Neural cell (in vitro differentiated cells): ENCODE measurements at regions not wholly inside any gene's neighbourhood (a gene's known extent, or its start where the extent isn't known, plus 50 kb on each side); places are given as distances from the start of the nearest gene placed in this dataset.

Experiments
- H2AFZ ChIP-seq: fragments of 200-600, 300-800 bp; sonication (generic), shearing (Covaris generic); 2 replicates; pipeline ENCODE4 v1.6.0; 2014; ENCODE audit warnings: low read depth, mild to moderate bottlenecking, antibody characterized with exemption, low read length, moderate library complexity
- H3F3A ChIP-seq: fragments of 200-600 bp; shearing (Covaris generic); 2 replicates; pipeline ENCODE4 v1.6.1; 2016; ENCODE audit warnings: mild to moderate bottlenecking, moderate library complexity, mixed read lengths, antibody characterized with exemption, low read length; ENCODE audit not compliant: insufficient read depth, poor library complexity, severe bottlenecking
- H3K27ac ChIP-seq: fragments of 200-600, 300-800 bp; sonication (generic), shearing (Covaris generic); 2 replicates; pipeline ENCODE4 v1.5.1; 2014; ENCODE audit warnings: mild to moderate bottlenecking, low read length, moderate library complexity
- H3K27me3 ChIP-seq: fragments of 300-800, 200-600 bp; sonication (generic), shearing (Covaris generic); 2 replicates; pipeline ENCODE4 v1.6.0; 2014; ENCODE audit warnings: mild to moderate bottlenecking, low read depth, low read length, moderate library complexity; ENCODE audit not compliant: insufficient read depth
- H3K36me3 ChIP-seq: fragments of 300-800, 200-600 bp; sonication (generic), shearing (Covaris generic); 2 replicates; pipeline ENCODE4 v1.5.1; 2014; ENCODE audit warnings: mild to moderate bottlenecking, antibody characterized with exemption, low read length, moderate library complexity; ENCODE audit not compliant: insufficient read depth
- H3K4me2 ChIP-seq: fragments of 300-800, 200-600 bp; sonication (generic), shearing (Covaris generic); 2 replicates; pipeline ENCODE4 v1.6.0; 2014; ENCODE audit warnings: mild to moderate bottlenecking, low read length
- H3K4me3 ChIP-seq: fragments of 300-800, 200-600 bp; sonication (generic), shearing (Covaris generic); 2 replicates; pipeline ENCODE4 v1.5.1; 2014; ENCODE audit warnings: mild to moderate bottlenecking, low read length, moderate library complexity
- H3K79me2 ChIP-seq: fragments of 200-600 bp; shearing (Covaris generic); replicated peaks from 2 replicates; pipeline ENCODE4 v1.6.0; 2014; ENCODE audit warnings: mild to moderate bottlenecking, low read length, moderate library complexity; ENCODE audit not compliant: insufficient read depth
- H3K9ac ChIP-seq: fragments of 300-800, 200-600 bp; sonication (generic), shearing (Covaris generic); 2 replicates; pipeline ENCODE4 v1.6.1; 2016; ENCODE audit warnings: mild to moderate bottlenecking, low read length, mixed read lengths
- H3K9me2 ChIP-seq: fragments of 200-600 bp; shearing (Covaris generic); 2 replicates; pipeline ENCODE4 v1.6.1; 2016; ENCODE audit warnings: mild to moderate bottlenecking, low read length, mixed read lengths; ENCODE audit not compliant: insufficient read depth
- H3K9me3 ChIP-seq: fragments of 200-600, 300-800 bp; sonication (generic), shearing (Covaris generic); 2 replicates; pipeline ENCODE4 v1.6.1; 2016; ENCODE audit warnings: mild to moderate bottlenecking, mixed run types, low read length, moderate library complexity, mixed read lengths
- H4K20me1 ChIP-seq: fragments of 200-600 bp; shearing (Covaris generic); 2 replicates; pipeline ENCODE4 v1.6.1; 2016; ENCODE audit warnings: mild to moderate bottlenecking, mixed run types; ENCODE audit not compliant: insufficient read depth
- CTCF ChIP-seq: fragments of 450-650 bp; IDR thresholded peaks from 2 replicates; pipeline ENCODE4 v1.5.1; 2014; ENCODE audit warnings: antibody characterized with exemption, mild to moderate bottlenecking, moderate library complexity; ENCODE audit not compliant: poor library complexity, severe bottlenecking
- EP300 ChIP-seq: fragments of 450-650 bp; conservative IDR thresholded peaks from 2 replicates; pipeline ENCODE4 v1.6.1; 2014; ENCODE audit warnings: antibody characterized with exemption, mild to moderate bottlenecking, moderate library complexity; ENCODE audit not compliant: poor library complexity, severe bottlenecking
- EZH2 ChIP-seq: fragments of 200-600, 300-800 bp; shearing (Covaris generic), sonication (generic); IDR thresholded peaks from 2 replicates; pipeline ENCODE4 v1.6.1; 2014; ENCODE audit warnings: antibody characterized with exemption, low read length, borderline replicate concordance, mild to moderate bottlenecking; ENCODE audit not compliant: insufficient read depth, poor library complexity, severe bottlenecking
- MXI1 ChIP-seq: fragments of 450-650 bp; conservative IDR thresholded peaks from 2 replicates; pipeline ENCODE4 v1.6.1; 2014; ENCODE audit warnings: antibody characterized with exemption, mild to moderate bottlenecking; ENCODE audit not compliant: poor library complexity, severe bottlenecking
- POLR2AphosphoS5 ChIP-seq: IDR thresholded peaks from 2 replicates; pipeline ENCODE4 v1.6.1; 2012
- RAD21 ChIP-seq: fragments of 450-650 bp; conservative IDR thresholded peaks from 2 replicates; pipeline ENCODE4 v1.6.1; 2014; ENCODE audit warnings: antibody characterized with exemption, mild to moderate bottlenecking, moderate library complexity
- REST ChIP-seq: IDR thresholded peaks from 2 replicates; pipeline ENCODE4 v1.6.1; 2012; ENCODE audit warnings: borderline replicate concordance
- SMC3 ChIP-seq: fragments of 450-650 bp; conservative IDR thresholded peaks from 2 replicates; pipeline ENCODE4 v1.6.1; 2014; ENCODE audit warnings: antibody characterized with exemption, mild to moderate bottlenecking, moderate library complexity; ENCODE audit not compliant: poor library complexity
- TAF1 ChIP-seq: IDR thresholded peaks from 2 replicates; pipeline ENCODE4 v1.6.1; 2012; ENCODE audit warnings: low read depth

- Histone ChIP-seq H3K79me2 (no peaks in the 10 kb centered on the region), H3F3A (no peaks in the 10 kb centered on the region), H4K20me1 (no peaks in the 10 kb centered on the region), H3K27ac (no peak overlapping the region), H3K9ac (no peak overlapping the region), H3K9me2 (no peaks in the 10 kb centered on the region), H3K36me3 (no peaks in the 10 kb centered on the region), H3K4me3 (no peak overlapping the region), H3K9me3 (no peaks in the 10 kb centered on the region), H3K27me3 (no peaks in the 10 kb centered on the region), H3K4me2 (no peak overlapping the region), H2AFZ (no peak overlapping the region)
- TF ChIP-seq TAF1 (no peak), SMC3 (no peak), EZH2 (no peak), REST (no peak)
Observed at GRCh38 chr10:8950978-8951377, 896.5 kb downstream of the GATA3 start.

- Histone ChIP-seq H2AFZ (no peak overlapping the region), H3K79me2 (no peaks in the 10 kb centered on the region), H4K20me1 (no peaks in the 10 kb centered on the region), H3K36me3 (no peaks in the 10 kb centered on the region), H3K4me2 (no peak overlapping the region), H3K4me3 (no peak overlapping the region), H3K9ac (no peak overlapping the region), H3K9me3 (no peaks in the 10 kb centered on the region), H3F3A (no peaks in the 10 kb centered on the region), H3K27ac (no peak overlapping the region), H3K27me3 (no peaks in the 10 kb centered on the region), H3K9me2 (no peaks in the 10 kb centered on the region)
- TF ChIP-seq CTCF (no peak), POLR2AphosphoS5 (no peak)
Observed at GRCh38 chr10:8951440-8952089, 897.1 kb downstream of the GATA3 start.

GRCh38 chr10:8956400-8956799, 901.9 kb downstream of the GATA3 start:
- Histone ChIP-seq H3K79me2 (no peaks in the 10 kb centered on the region), H3K9me3 (no peaks in the 10 kb centered on the region)
- TF ChIP-seq CTCF (no peak), EP300 (no peak), POLR2AphosphoS5 (no peak), SMC3 (no peak), RAD21 (no peak), EZH2 (no peak), MXI1 (no peak), TAF1 (no peak), REST (no peak)

More at GRCh38 chr10:8956400-8956799, 901.9 kb downstream of the GATA3 start:
- H3F3A ChIP-seq: no peaks in the 10 kb centered on the region
- no peak overlapping the region for H3K4me2 ChIP-seq
- no peaks in the 10 kb centered on the region for H3K9me2 ChIP-seq
- H2AFZ ChIP-seq: no peak overlapping the region
- H3K4me3 ChIP-seq: no peak overlapping the region
- H3K36me3 ChIP-seq: no peaks in the 10 kb centered on the region
- no peaks in the 10 kb centered on the region for H3K27me3 ChIP-seq
- no peaks in the 10 kb centered on the region for H4K20me1 ChIP-seq
- no peak overlapping the region for H3K9ac ChIP-seq
- H3K27ac ChIP-seq: no peak overlapping the region
